ENCODE measurements at regions not wholly inside any gene's neighbourhood (a gene's known extent, or its start where the extent isn't known, plus 50 kb on each side); places are given as distances from the start of the nearest gene placed in this dataset.

GRCh38 chr11:92401520-92401919, 176.9 kb downstream of the FAT3 start:
- TF ChIP-seq POLR2A (IDR thresholded peaks at IDR 0.05; ENCODE audit: low read depth, low read length) (no peak), POLR2AphosphoS5 (IDR thresholded peaks at IDR 0.05; ENCODE audit: low read depth, low read length) (no peak)
